Stimulated activated CD4-positive, alpha-beta T cell treated with anti-CD3 and anti-CD28 coated beads, Interleukin-2, amount 100 ng/mL, for 48 hours (primary cell): ENCODE measurements at regions not wholly inside any gene's neighbourhood (a gene's known extent, or its start where the extent isn't known, plus 50 kb on each side); places are given as distances from the start of the nearest gene placed in this dataset.
"Not testable (repeated sequence)": the region's sequence is repeated elsewhere in the genome, so short reads cannot be mapped to it uniquely, and the experiment has no call there.

Experiments used
- DNase-seq, 2 donors: peaks; one replicate each; pipeline ENCODE4 v3.0.0-alpha.2; 2020

DNA sequence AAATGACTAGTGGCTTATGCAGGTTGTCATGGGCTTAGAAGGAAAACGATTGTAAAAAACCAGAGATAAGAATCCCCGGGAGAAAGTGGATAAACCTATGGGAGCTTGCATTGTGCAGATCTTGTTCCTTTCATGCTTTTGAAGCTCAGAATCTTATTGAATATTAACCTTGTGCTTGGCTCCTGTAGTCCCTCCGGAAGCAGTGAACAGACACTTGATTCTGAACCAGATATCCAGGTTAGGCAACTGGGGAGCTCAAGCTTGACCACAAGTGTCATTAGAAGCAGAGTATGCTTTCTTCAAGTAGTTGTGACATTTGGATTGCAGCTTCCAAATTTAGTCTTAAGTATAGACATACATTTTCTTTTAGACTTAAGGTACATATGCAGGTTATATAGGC is 212.6 kb upstream of the MOCS1 start:
- no peak for DNase-seq

DNA sequence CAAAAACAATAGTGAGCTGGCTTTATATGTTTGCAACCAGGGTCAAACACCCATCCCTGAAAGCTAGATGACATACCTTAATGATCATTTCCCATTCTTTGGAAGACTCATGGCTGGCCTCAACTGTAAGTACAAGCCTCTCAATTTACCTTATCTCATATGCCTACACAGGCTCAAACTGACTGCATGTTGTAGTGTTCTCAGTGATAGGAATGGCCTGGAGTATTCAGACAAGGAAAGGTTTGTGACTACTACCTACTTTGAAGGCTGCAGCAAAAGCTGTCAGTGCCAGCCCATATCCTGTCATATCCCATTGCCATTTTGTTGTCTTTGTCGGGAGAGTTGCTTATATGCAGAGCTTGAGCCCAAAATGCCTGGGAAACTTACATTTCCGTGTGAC is 205.2 kb upstream of the MOCS1 start:
- DNase-seq = no peak

DNA sequence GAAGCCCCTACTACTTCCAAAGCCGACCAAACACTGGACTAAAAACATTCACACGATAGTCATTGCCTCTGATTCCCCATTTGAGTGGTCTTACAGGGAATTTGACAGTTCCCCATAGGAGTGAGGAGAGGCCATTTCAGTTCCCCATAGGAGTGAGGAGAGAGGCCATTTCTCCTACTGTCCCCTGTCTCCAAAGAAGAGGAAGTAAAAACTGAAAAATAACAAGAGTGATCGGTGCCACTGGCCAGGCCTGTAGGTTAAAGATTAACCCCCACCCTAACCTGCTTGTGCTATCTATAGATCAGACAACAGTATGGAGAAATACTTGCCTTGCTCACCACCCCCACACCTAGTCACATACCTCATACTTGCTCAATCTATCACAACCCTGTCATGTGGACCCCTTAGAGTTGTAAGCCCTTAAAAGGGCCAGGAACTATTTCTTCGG is 204.0 kb upstream of the MOCS1 start:
- DNase-seq = no peak

DNA sequence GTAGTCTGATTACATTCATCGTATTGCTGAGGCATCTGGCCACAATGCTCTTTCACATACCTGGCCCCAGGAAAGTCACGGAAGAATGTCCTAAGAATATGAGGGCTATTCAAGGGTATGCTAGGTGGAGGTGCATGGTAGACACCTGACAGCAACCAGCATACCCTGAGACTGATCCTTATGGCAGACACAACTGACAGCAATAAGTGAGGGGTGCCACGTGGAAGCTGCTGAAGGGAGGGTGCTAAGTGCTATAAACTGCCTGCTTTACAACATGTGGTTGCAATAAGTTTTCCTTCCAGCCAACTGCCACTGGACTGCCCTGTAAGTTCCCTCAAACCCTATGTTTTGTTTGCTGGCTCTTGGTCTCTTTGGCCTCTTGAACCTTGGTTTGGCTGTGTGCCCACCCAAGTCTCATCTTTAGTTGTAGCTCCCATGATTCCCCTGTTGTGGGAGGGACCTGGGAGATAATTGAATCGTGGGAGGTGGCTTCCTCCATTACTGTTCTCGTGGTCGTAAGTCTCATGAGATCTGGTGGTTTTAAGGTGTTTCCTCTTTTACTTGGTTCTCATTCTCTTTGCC is 201.3 kb upstream of the MOCS1 start:
- no peak for DNase-seq

DNA sequence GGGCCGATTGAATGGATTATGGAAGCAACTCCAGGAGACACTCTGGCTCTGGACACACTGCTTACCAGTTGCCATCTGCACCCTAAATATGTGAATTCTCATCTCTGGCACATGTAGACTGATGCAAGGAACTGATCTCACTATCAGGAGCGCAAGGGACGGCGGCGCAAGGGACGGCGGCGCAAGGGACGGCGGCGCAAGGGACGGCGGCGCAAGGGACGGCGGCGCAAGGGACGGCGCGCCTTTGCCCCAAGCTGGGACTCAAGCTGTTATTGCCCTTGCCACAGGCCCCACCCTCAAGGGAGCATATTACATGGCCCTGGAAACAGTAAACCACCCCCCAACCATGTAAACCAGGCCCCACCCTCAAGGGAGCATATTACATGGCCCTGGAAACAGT is 199.7 kb upstream of the MOCS1 start:
- not testable (repeated sequence) for DNase-seq

DNA sequence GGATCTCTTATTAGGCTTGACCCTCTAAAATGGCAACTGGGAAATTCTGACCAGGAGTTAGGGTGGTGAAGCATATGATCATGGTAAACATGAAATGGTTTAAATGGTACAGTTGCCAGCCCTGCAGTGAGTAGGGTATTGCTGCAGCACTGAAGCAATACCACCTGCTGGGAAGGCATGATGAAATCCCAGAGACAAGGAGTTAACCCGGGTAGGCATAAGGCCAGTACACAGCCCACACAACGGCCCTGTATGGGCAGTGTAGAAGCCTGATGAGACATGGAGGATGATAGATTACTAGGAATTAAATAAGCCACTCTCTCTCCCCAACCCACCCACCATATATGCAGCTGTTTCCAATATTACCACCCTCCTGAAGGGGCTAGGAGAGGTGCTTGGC is 197.4 kb upstream of the MOCS1 start:
- no peak for DNase-seq

DNA sequence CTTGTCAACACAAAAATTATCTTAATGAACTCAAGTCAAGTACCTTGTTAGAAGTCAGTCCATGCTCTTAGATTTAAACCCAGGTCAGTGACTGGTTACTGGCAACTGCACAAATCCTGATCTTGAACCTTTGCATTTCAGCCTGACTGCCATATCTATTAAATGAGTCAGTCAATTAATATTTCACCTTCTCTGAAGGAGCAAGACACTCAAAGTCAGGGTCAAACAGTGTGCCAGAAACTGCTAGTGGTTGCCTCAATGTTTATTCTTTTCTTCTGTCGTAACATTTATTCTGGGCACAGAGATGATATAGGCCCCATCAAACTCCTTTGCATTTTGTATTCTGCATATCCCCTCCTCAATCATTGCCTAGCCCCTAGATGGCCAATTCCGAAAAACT is 193.9 kb upstream of the MOCS1 start:
- no peak for DNase-seq

DNA sequence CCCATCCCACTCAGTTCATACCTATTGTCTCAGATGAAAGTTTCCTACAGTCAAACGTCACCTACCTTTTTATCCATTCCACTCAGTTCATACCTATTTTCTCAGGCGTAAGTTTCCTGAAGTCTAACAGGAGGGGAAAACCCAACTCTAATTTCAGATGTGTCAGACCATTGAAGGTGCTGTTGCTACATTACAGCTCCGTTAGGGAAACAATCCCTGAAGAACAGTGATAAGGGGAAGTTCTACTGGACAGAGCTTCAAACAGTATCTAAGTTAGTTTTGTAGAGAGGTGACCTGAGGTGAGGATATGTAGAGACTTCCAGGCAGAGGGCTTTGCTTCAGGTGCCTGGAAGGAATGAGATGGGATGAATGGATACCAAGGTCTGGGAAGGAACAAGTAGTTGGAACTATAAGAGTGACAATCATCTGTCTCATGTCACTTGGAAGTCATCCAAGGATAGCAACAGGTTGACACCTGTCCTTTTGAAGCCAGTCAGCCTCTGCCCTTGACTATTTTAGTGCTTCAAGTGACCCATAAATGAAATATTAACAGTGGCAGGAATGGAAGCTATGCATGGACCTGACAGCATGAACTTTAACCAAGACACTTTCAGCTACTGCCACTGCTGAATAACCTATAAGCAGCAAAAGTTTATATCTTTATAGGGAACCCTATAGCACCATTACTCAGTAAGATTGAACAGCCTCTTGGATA is 191.6 kb upstream of the MOCS1 start:
- no peak for DNase-seq

DNA sequence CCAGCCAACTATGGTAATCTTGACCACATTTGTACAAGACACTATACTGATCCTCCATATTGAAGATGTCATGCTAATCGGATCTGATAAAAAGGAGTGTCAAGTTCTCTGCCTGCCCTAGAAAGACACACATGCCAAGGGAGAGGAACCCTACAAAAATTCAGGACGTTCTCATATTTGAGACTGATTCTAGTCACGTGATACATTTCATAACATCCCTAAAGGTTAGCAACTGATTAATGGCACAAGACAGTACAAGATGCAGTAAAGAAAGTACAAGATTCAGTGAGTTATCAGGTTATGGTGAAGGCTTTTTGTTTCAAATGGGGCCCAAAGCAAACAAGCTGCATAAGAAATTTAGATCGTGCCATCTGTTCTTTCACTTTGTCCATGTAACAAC is 190.7 kb upstream of the MOCS1 start:
- no peak for DNase-seq

DNA sequence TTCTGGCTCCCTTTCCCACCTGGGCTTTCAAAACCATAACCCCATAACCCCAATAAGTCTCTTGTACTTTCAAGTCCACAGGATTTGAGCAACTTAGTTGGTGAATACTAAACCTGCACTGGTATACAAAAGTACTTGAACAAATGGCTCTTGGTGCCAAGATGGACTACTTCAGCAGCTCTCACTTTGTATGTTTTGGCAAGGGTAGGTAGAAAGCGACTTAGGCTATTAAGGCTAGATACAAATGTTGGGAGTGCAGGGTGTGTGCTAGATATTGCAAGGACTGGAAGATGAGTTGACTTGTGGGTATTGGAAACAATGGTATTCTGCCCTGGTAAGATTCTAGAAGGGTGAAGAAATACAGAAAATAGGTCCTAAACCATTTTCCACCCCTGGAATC is 182.6 kb upstream of the MOCS1 start:
- no peak for DNase-seq

DNA sequence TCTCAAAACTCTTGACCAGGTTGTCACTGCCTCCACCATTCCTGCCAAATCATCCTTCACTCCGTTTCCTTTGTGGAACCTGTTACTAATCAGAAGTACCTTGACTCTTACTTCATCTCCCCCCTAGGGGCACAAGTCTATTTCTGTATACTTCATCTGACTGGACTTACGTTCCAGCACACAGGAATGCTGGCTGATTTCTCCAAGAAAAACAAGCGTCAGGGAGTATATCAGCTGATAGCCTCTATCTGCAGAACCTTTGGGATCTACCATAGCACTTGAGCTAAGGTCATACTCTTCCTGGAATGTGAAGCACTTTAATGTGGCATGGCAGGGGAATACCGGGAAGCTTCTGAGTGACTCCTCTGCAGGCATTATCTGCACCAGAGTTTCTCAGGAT is 178.1 kb upstream of the MOCS1 start:
- no peak for DNase-seq

DNA sequence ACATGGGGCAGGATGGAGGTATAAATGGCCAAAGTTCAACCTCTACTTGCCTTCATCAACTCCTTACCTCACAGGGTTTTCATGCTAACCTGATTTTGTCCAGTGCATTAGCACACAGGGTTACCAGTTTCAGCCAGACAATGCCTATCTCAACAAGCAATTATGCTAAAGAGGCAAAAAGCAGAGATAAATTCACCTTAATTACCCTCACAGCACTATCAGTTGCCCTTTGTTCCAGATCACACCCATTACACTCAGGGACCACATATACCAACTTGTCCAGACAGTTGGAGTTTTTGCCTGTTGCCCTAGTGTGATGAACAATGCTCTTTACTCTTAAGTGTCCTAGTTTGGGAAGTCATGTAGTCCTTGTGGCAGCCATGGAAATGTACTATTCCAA is 174.5 kb upstream of the MOCS1 start:
- no peak for DNase-seq

DNA sequence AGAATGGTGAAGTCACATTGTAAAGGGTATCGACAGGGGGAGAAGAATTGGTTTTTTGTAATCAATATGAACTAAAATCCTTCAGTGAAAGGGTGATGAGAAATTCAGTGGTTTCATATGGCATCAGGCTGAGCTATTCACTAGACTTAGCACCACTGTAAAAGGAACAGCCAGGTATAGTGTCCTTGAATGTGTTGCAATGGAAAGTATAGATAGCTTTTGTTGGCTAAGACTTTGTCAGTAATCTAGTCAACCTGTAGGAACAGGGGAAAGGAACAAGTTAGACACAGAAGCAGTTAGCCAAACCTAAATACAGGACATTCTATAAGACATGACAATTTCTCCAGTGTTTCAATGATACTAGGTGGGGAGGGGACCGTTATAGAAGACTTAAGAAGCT is 172.6 kb upstream of the MOCS1 start:
- DNase-seq = no peak

DNA sequence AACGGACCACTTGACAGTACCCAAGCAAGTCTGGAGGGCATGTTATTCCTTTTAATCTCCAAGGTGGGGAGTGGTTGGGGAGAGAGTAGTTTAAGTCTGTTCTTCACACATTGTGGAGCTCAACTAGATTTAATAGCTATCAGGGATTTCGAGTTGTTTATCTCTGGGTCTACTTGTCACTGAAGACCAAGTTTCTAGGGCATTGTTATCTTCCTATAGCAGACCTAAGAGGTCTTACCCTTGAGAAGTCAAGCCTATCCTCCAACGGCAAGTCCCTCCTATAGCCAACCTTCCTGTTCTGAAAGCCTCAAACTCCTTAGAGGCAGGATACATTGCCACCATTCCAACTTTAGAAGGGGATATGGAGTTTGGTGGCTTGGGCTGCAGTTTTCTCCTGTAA is 164.5 kb upstream of the MOCS1 start:
- DNase-seq = no peak

DNA sequence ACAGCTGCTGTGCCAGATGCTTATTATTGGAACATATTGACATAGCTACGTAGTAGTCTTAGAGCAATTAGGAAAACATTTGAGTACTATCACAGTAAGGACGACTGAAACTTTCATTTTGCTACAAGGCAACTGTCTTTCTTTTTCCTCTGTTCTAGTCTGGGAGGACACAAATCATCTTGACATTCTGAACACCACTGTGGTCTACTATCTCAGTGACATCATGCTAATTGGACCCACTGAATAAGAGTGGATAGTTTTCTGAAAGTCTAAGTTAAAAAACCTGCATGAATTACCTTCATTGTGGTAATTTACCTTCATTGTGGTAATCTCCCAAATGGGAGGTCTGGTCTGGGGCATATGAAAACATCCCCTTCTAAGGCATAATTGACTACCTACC is 163.3 kb upstream of the MOCS1 start:
- no peak for DNase-seq

DNA sequence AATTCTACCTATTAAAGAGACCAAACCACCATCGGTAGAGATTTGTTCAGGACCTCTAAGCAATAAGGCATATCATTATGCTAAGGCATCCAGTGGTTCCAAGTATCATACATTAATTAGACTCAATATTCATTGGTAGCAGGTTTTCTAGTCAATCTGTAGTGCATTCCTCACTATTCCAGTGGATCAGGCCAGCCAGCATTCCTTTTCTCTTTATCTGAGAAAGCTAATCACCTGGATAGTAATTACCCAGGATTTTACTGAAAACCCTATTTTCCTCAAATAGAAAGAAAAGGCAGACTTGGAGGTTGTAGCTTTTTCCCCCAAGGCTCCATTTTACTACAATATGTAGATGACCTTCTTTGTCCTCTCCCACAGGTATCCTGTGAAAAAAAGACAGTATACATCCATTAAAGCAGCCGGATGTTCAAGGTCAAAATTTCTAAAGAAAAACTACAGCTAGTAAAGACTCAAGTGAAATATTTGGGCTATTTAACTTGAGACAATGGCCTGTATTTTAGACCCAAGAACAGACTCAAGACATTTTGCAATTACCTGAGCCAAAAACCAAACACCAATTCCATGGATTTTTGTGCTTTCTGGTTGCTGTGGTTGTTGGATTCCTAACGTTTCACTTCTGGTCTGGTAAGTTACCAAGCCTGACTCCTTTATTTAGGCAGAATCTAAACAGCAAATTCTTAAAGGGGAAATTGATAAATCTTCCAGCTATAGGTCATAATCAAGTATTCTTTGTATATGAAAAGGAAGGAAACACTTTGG is 149.1 kb upstream of the MOCS1 start:
- DNase-seq = no peak

DNA sequence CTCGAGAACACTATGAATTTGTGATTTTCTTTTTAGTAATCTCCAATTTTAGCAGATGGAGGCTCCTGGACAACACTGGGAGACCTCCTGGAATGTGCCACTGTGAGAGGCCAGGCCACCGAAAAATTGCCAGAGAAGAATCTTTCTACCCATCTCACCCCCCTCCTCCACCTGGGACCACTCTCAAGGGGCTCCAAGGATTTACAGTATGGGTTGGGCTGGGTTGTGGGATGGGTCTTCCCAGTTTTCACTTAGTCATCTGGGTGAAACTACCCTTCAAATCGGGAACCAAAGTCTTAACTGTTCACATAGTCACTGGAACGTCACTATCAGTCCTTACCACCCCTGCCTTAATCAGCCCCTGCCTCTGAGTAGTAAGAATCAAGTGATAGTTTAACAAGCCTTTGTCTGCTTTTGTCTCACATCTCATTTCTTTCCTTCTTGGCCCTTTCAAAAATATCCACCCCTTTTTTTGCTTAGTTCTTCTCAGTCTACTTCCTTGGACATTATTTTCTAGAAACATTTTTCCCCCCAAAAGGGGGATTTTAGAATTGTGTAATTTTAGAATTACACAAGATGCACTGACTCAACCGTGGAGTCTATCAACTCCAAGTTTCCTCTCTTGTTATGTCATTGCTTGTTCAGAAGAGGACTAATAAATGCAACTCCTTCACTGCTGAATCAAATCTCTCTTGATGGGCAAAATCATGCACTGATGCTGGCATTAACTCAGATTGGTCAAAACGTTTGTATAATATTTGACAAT is 148.2 kb upstream of the MOCS1 start:
- no peak for DNase-seq

DNA sequence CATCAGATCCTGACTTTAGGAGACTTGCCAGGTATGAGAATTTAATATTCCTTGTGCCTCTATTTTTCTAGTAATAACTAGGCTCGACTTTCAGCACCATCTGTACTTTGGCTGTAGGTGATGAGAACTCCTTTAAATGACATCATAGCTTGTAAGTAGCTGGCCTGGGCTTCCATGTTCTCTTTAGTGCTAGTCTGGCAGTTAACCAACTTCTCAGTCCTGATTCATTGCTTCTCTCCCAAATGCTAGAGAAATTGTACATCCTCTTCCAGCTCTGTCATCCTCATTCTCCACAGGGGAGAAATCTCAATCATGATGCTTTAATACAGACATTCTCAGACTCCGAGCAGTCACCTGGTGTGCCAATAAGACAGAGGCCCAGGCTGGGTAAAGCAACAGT is 143.5 kb upstream of the MOCS1 start:
- no peak for DNase-seq

DNA sequence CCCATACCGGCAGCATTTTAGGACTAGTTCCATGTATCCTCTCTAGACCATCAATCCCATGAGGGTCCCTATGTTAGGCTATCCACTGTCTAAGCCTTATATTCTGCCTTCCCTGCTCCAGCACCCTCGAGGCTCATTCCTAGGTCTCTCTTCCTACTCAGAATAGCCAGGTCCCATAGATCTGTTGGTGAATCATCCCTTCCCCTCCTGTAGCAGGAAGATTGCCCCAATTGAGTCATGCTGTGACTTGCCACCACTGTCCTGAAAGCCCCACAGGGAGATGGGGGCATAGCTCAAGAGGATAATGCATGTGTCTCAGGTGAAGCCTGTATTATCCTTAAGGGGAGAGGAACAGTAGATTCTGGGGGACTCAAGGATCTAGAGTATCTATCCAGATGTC is 143.1 kb upstream of the MOCS1 start:
- no peak for DNase-seq

DNA sequence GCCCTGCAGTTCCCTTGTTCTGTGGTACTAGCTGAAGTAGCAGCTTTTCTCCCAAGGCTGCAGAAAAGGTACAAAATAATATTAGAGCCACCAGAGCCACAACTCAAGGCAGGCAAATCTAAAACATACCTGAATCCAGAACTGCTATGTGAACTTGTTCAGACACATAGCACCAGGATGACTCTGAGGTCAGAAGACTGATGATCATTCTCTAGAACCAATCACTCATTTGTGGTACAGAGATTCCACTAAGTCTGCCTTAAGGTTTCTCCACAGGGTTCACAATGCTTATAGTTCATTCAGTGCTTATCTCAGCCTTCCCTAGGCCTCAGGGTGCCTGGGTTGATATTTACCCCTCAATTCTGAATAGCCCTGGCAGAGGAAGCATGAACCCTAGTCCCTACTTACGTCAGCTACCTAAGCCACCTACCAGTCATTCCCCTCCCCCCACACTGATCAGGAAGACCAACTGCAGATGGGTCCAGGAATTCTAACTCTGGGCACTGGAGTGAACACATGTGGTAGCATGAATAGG is 140.9 kb upstream of the MOCS1 start:
- no peak for DNase-seq

DNA sequence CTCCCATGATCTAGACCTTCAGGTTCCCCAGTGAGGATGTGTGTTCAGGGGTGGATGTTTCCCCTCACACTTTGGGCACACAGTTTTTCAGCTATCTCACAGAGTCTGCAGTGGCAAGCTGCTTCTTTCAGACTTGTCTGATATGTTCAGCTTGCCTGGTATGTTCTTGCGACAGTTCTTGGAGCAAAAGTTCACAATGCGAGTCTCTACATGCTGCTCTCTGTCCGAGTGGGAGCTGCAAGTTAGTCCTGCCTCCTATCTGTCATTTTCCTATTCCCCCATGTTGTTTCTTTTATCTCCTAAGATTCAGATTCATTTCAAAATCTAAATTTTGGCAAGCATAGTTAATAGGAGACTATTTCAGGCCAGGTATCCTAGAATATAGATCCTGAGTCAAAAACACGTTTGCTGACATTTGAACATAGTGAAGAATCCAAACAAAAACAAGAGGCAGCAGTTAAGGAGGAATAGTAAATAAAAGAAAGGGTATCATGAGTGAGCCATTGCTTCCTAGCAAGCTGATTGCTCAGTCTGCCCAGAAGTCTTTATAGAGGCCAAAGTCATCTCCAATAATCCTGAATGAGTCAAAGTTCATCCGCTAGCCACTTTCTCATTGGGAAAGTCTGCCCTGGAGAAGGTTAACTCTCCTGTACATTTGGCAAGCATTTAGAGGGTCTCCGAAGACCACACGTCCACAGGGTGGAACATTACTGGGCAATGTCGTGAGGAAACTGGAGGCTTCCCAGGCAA is 140.2 kb upstream of the MOCS1 start:
- no peak for DNase-seq

DNA sequence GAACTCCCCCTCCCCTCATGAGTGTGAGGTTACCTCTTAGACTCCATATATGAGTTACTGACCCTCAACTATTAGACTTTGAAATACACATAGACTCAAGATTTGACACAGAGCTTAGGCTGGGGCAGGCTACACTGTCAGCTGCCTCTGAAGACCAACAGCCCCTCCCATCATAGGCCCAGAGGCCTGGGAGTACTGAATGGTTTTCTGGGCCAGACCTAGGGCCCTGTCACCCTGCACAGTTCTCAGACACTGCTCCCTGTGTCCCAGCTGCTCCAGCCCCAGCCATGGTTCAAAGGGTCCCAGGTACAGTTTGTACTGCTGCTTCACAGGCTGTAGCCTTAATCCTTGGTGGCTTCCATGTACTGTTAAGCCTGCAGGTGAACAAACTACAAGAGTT is 132.1 kb upstream of the MOCS1 start:
- DNase-seq = no peak

DNA sequence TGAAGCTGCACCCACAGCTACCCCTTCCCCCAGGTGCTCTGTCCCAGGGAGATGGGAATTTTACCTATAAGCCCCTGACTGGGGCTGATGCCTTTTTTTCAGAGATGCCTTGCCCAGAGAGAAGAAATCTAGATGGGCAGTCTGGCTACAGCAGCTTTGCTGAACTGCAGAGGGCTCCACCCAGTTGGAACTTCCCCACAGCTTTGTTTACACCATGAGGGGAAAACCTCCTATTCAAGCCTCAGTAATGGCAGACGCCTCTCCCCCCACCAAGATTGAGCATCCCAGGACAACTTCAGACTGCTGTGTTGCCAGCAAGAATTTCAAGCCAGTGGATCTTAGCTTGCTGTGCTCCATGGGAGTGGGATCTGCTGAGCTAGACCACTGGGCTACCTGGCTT is 122.6 kb upstream of the MOCS1 start:
- no peak for DNase-seq
